DOHH2 (cell line): ENCODE measurements at regions not wholly inside any gene's neighbourhood (a gene's known extent, or its start where the extent isn't known, plus 50 kb on each side); places are given as distances from the start of the nearest gene placed in this dataset.

Experiments used
- H3F3A ChIP-seq: fragments of 200-600 bp; sonication (generic), shearing (Covaris generic); 2 replicates; pipeline ENCODE4 v1.6.0; 2016; ENCODE audit warnings: antibody characterized with exemption, mild to moderate bottlenecking; ENCODE audit not compliant: control insufficient read depth, insufficient read depth
- H3K27ac ChIP-seq: fragments of 200-600 bp; sonication (generic); 2 replicates; pipeline ENCODE4 v1.5.1; 2014; ENCODE audit warnings: low read depth, mild to moderate bottlenecking, low read length, moderate library complexity
- H3K27me3 ChIP-seq: fragments of 200-600 bp; sonication (generic); 2 replicates; pipeline ENCODE4 v1.6.1; 2014; ENCODE audit warnings: mild to moderate bottlenecking, low read length, mixed read lengths; ENCODE audit not compliant: control insufficient read depth
- H3K36me3 ChIP-seq: fragments of 200-600 bp; sonication (generic); 2 replicates; pipeline ENCODE4 v1.6.1; 2014; ENCODE audit warnings: mild to moderate bottlenecking, low read length, moderate library complexity, mixed read lengths; ENCODE audit not compliant: control insufficient read depth
- H3K4me1 ChIP-seq: fragments of 200-600 bp; sonication (generic); 2 replicates; pipeline ENCODE4 v1.6.1; 2014; ENCODE audit warnings: mild to moderate bottlenecking, low read length, mixed read lengths; ENCODE audit not compliant: control insufficient read depth
- H3K4me2 ChIP-seq: fragments of 200-600 bp; sonication (generic); 2 replicates; pipeline ENCODE4 v1.6.0; 2014; ENCODE audit warnings: mild to moderate bottlenecking, low read length, moderate library complexity
- H3K4me3 ChIP-seq: fragments of 200-600 bp; sonication (generic); 2 replicates; pipeline ENCODE4 v1.5.1; 2014; ENCODE audit warnings: mild to moderate bottlenecking, low read length, mixed read lengths
- H3K79me2 ChIP-seq: fragments of 200-600 bp; sonication (generic); 2 replicates; pipeline ENCODE4 v1.6.1; 2014; ENCODE audit warnings: mild to moderate bottlenecking, low read length, mixed read lengths; ENCODE audit not compliant: control insufficient read depth
- H3K9me2 ChIP-seq: fragments of 200-600 bp; sonication (generic); replicated peaks from 2 replicates; pipeline ENCODE4 v1.6.1; 2014; ENCODE audit warnings: mild to moderate bottlenecking, low read length, mixed read lengths; ENCODE audit not compliant: control insufficient read depth
- H3K9me3 ChIP-seq: fragments of 200-600 bp; sonication (generic); 2 replicates; pipeline ENCODE4 v1.6.1; 2014; ENCODE audit warnings: antibody characterized with exemption, low read length, mixed read lengths; ENCODE audit not compliant: control insufficient read depth, insufficient read depth
- H4K20me1 ChIP-seq: fragments of 200-600 bp; sonication (generic); 2 replicates; pipeline ENCODE4 v1.6.0; 2014; ENCODE audit warnings: low read depth, mild to moderate bottlenecking, antibody characterized with exemption, low read length, moderate library complexity; ENCODE audit not compliant: control insufficient read depth, insufficient read depth
- CTCF ChIP-seq: fragments of 200-600 bp; sonication (generic); IDR thresholded peaks from one replicate; pipeline ENCODE4 v1.5.1; 2014; ENCODE audit warnings: antibody characterized with exemption, mild to moderate bottlenecking, low read depth, low read length; ENCODE audit not compliant: poor library complexity, severe bottlenecking
- EZH2phosphoT487 ChIP-seq: fragments of 200-600 bp; sonication (generic); IDR thresholded peaks from 2 replicates; pipeline ENCODE4 v1.6.1; 2017; ENCODE audit warnings: borderline replicate concordance, mild to moderate bottlenecking, antibody characterized with exemption, low read length, moderate library complexity, mixed read lengths

- H3K9me2 ChIP-seq: no peaks in the 10 kb centered on the region
- no peak overlapping the region for H3K4me3 ChIP-seq
- no peaks in the 10 kb centered on the region for H4K20me1 ChIP-seq
- no peaks in the 10 kb centered on the region for H3K36me3 ChIP-seq
- no peaks in the 10 kb centered on the region for H3K79me2 ChIP-seq
- H3K9me3 ChIP-seq: no peaks in the 10 kb centered on the region
- H3K27me3 ChIP-seq: no peaks in the 10 kb centered on the region
- H3K4me1 ChIP-seq: no peaks in the 10 kb centered on the region
- no peak for TF ChIP-seq EZH2phosphoT487
- TF ChIP-seq CTCF: no peak
- no peak overlapping the region for H3K4me2 ChIP-seq
- H3F3A ChIP-seq: no peaks in the 10 kb centered on the region
- no peak overlapping the region for H3K27ac ChIP-seq
These were observed 473.6 kb downstream of the AGTPBP1 start for GRCh38 chr9:85268131-85268530.

- Histone ChIP-seq H3K9me3 (no peaks in the 10 kb centered on the region), H3K4me3 (no peak overlapping the region), H3K36me3 (no peaks in the 10 kb centered on the region), H3K9me2 (no peaks in the 10 kb centered on the region), H3K27ac (no peak overlapping the region), H3F3A (no peaks in the 10 kb centered on the region), H3K4me1 (no peaks in the 10 kb centered on the region), H3K79me2 (no peaks in the 10 kb centered on the region), H4K20me1 (no peaks in the 10 kb centered on the region), H3K27me3 (no peaks in the 10 kb centered on the region), H3K4me2 (no peak overlapping the region)
- TF ChIP-seq EZH2phosphoT487 (no peak), CTCF (no peak)
These were observed 477.1 kb downstream of the AGTPBP1 start for GRCh38 chr9:85264695-85265094.

GRCh38 chr9:85263288-85263687, 478.5 kb downstream of the AGTPBP1 start:
- no peaks in the 10 kb centered on the region for H3K36me3 ChIP-seq
- no peaks in the 10 kb centered on the region for H3K79me2 ChIP-seq
- no peak overlapping the region for H3K4me3 ChIP-seq
- H4K20me1 ChIP-seq: no peaks in the 10 kb centered on the region
- H3K9me3 ChIP-seq: no peaks in the 10 kb centered on the region
- H3K9me2 ChIP-seq: no peaks in the 10 kb centered on the region
- H3K4me2 ChIP-seq: no peak overlapping the region
- TF ChIP-seq EZH2phosphoT487: no peak
- TF ChIP-seq CTCF: no peak
- no peak overlapping the region for H3K27ac ChIP-seq
- H3F3A ChIP-seq: no peaks in the 10 kb centered on the region
- no peaks in the 10 kb centered on the region for H3K27me3 ChIP-seq
- H3K4me1 ChIP-seq: no peaks in the 10 kb centered on the region

- no peak overlapping the region for H3K4me3 ChIP-seq
- no peaks in the 10 kb centered on the region for H3K36me3 ChIP-seq
- no peaks in the 10 kb centered on the region for H3K9me3 ChIP-seq
- TF ChIP-seq EZH2phosphoT487 (no peak), CTCF (no peak)
- H3K27ac ChIP-seq: no peak overlapping the region
- H3K9me2 ChIP-seq: no peaks in the 10 kb centered on the region
- no peak overlapping the region for H3K4me2 ChIP-seq
- H3F3A ChIP-seq: no peaks in the 10 kb centered on the region
- H3K27me3 ChIP-seq: no peaks in the 10 kb centered on the region
- no peaks in the 10 kb centered on the region for H3K4me1 ChIP-seq
- H4K20me1 ChIP-seq: no peaks in the 10 kb centered on the region
- H3K79me2 ChIP-seq: no peaks in the 10 kb centered on the region
These were observed 479.4 kb downstream of the AGTPBP1 start for GRCh38 chr9:85262333-85262732.
